Neural cell (in vitro differentiated cells): ENCODE measurements at regions not wholly inside any gene's neighbourhood (a gene's known extent, or its start where the extent isn't known, plus 50 kb on each side); places are given as distances from the start of the nearest gene placed in this dataset.

Experiments
- CTCF ChIP-seq: fragments of 450-650 bp; IDR thresholded peaks from 2 replicates; pipeline ENCODE4 v1.5.1; 2014; ENCODE audit warnings: antibody characterized with exemption, mild to moderate bottlenecking, moderate library complexity; ENCODE audit not compliant: poor library complexity, severe bottlenecking
- EZH2 ChIP-seq: fragments of 200-600, 300-800 bp; shearing (Covaris generic), sonication (generic); IDR thresholded peaks from 2 replicates; pipeline ENCODE4 v1.6.1; 2014; ENCODE audit warnings: antibody characterized with exemption, low read length, borderline replicate concordance, mild to moderate bottlenecking; ENCODE audit not compliant: insufficient read depth, poor library complexity, severe bottlenecking
- POLR2AphosphoS5 ChIP-seq: IDR thresholded peaks from 2 replicates; pipeline ENCODE4 v1.6.1; 2012
- REST ChIP-seq: IDR thresholded peaks from 2 replicates; pipeline ENCODE4 v1.6.1; 2012; ENCODE audit warnings: borderline replicate concordance

GRCh38 chr10:36366843-36367242 is 724.7 kb upstream of the FZD8 start:
- TF ChIP-seq CTCF (no peak), POLR2AphosphoS5 (no peak), EZH2 (no peak), REST (no peak)
